ENCODE measurements at regions not wholly inside any gene's neighbourhood (a gene's known extent, or its start where the extent isn't known, plus 50 kb on each side); places are given as distances from the start of the nearest gene placed in this dataset.
"Not testable (repeated sequence)": the region's sequence is repeated elsewhere in the genome, so short reads cannot be mapped to it uniquely, and the experiment has no call there.

DNA sequence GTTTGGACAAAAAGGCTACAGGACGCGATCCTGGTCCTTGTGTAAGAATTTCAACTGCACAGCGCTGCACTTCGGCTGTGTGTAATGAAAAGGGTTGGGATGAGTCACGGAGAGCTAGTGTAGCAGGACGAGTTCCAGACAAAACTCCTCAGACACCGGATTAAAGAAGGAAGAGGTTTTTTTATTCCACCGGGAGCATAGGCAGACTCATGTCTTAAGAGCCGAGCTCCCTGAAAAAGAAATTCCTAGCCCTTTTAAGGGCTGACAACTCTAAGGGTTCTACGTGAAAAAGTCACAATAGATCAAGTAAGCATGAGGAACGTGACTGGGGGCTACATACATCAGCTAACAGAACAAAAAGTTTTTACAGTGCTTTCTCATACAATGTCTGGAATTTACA, 54.8 kb upstream of the FAM90A1 start:
- not testable (repeated sequence) for H3K36me3 Mint-ChIP-seq, H3K9me3 Mint-ChIP-seq, H3K27me3 Mint-ChIP-seq, H3K4me1 Mint-ChIP-seq, H3K27ac Mint-ChIP-seq, H3K4me3 Mint-ChIP-seq, DNase-seq

DNA sequence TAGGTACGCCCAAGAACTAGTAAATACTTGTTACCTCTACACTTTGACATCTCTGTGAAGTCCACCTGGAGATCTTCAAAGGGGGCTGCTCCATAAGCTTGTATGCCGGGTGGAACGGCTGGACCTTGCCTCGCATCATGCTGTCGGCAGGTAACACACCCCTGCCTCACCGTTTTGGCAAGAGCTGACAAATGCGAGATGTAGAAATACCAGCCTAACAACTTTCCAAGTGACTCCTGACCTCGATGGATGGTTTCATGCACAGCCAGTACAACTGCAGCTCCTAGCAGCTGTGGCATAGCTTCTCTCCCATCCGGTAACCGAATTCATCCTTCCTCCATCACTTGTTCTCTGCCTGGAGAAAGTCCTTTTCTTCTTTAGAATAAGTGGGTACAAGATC, 58.3 kb upstream of the FAM90A1 start:
- H3K36me3 Mint-ChIP-seq, DNase-seq, H3K27me3 Mint-ChIP-seq, H3K27ac Mint-ChIP-seq, H3K4me1 Mint-ChIP-seq, H3K9me3 Mint-ChIP-seq, H3K4me3 Mint-ChIP-seq: not testable (repeated sequence)

DNA sequence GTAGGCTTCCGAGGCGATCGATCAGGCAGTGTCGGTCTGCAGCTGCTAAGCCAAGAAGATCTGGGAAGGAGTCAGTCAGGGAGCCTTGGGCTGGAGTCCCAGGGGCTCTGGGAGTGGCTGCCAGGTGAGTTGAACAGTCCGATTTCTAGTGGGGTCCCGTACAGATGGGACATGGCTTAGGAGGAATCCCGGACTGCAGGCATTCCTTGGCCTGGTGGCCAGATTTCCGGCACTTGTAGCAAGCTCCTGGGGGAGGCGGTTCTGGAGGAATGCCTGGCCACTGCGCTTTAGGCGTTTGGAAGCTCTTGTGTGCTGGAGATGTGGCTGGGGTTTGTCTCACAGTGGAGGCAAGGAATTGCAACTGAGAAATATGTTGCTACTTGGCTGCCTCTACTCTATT, 64.3 kb upstream of the FAM90A1 start:
- H3K4me3 Mint-ChIP-seq, H3K27me3 Mint-ChIP-seq, DNase-seq, H3K27ac Mint-ChIP-seq, H3K4me1 Mint-ChIP-seq, H3K9me3 Mint-ChIP-seq, H3K36me3 Mint-ChIP-seq: not testable (repeated sequence)

DNA sequence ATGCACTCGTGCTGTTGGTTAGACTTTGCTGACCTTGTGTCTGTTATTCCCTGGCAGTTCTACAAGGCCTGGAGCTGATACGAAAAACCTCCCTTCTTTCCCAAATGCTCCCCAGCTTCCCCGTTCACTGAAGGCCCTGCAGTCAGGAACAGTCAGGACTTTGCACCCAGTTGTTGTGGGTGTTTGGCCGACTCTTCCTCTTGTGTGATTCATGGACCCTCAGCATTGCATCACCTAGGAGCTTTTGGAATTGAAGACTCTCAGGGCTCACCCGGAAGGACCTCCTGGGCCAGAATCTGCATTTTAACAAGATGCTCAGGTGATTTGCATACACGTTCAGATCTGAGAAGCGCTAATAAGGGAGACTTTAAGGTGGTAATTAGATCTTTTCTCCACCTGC, 67.2 kb upstream of the FAM90A1 start:
- not testable (repeated sequence) for H3K36me3 Mint-ChIP-seq, H3K27me3 Mint-ChIP-seq, DNase-seq, H3K27ac Mint-ChIP-seq, H3K4me1 Mint-ChIP-seq, H3K9me3 Mint-ChIP-seq, H3K4me3 Mint-ChIP-seq

DNA sequence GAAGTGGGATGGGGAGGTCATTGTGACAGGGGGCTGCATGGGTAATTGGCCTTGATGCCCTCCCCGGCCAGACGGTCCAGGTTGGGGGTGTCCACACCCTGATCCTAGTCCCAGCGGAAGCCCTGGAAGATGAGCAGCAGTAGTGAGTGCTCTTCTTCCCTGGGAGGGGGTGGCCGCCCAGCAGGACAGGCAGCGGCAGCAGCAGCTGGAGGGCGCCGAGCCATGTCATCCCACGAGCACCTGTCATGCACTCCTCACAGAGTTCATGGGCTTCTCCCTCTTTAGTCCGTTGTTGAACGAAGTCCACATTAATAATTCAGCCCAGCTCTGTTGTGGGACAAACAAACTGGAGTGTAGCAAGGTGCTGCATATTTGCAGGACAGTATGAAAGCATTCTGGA, 81.2 kb upstream of the FAM90A1 start:
- H3K9me3 Mint-ChIP-seq: not testable (repeated sequence)

DNA sequence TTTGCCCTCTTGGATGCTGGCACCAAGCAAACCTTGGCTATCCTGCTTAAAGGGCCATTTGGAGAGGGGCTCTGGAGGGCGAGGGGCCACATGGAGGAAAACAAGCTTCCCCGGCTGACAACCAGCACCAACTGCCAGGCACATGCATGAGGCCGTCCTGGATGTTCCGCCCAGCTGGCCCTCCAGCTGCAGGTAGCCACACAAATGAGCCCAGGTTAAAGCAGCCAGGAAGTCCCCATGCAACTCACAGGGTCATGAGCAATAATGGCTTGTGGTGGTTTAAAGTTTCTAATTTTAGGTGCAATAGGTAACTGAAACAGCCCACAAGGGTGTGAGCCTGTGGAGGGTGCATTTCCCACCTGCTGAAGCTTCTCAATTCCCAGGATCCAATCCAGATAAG, 88.6 kb upstream of the FAM90A1 start:
- H3K9me3 Mint-ChIP-seq, H3K36me3 Mint-ChIP-seq, DNase-seq, H3K27me3 Mint-ChIP-seq, H3K4me3 Mint-ChIP-seq, H3K27ac Mint-ChIP-seq: not testable (repeated sequence)
- H3K4me1 Mint-ChIP-seq: peaks cover 18% of the 10 kb centered on the region

More for the DNA sequence above, 81.2 kb upstream of the FAM90A1 start:
- H3K27me3 Mint-ChIP-seq, H3K4me1 Mint-ChIP-seq, H3K36me3 Mint-ChIP-seq, H3K4me3 Mint-ChIP-seq, DNase-seq, H3K27ac Mint-ChIP-seq: not testable (repeated sequence)

DNA sequence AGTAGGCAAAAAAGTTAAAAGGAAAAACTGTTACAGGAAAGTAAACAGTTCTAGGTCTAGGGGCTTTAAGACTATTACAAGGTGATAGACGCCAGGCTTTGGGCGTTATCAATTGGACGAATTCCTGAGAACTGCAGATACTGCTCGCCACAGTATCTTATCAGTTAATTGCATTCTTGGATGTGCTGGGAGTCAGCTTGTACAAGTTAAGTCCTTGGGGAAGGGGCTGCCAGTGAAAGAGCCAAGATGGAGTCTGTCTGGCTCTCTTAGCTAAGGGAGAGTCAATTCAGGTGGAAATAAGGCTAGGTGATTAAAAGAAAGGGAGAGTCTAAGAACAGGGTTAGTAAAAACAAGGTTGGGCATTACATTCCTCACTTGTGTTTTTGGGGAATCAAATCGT, 90.3 kb upstream of the FAM90A1 start:
- H3K4me1 Mint-ChIP-seq: peaks cover 17% of the 10 kb centered on the region
- not testable (repeated sequence) for DNase-seq, H3K4me3 Mint-ChIP-seq, H3K9me3 Mint-ChIP-seq, H3K27ac Mint-ChIP-seq, H3K36me3 Mint-ChIP-seq, H3K27me3 Mint-ChIP-seq

DNA sequence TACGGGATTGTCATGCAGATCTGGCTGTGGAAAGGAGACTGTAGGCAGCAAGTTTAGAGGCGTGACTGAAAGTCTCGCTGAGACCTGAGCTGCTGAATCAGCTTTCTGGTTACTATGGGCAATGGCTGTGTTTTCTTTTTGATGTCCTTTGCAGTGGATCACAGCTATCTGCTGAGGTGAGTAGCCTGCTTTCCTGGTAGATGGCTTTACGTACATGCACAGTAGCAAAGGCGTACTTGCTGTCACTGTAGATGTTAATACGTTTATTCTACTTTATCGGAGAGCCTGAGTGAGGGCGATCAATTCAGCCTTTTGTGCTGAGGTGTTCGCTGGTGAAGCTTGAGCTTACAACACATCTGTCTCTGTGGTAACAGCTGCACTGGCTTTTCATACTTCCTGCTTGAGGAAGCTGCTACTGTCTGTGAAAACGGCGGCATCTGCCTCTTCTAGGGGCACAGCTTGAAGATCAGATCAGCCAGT, 92.9 kb upstream of the FAM90A1 start:
- H3K27me3 Mint-ChIP-seq, H3K36me3 Mint-ChIP-seq, H3K9me3 Mint-ChIP-seq: not testable (repeated sequence)
- peak overlapping the region; percentile 33 for H3K4me3 Mint-ChIP-seq
- H3K27ac Mint-ChIP-seq: peak overlapping the region; percentile 49
- H3K4me1 Mint-ChIP-seq: peaks cover 16% of the 10 kb centered on the region
- DNase-seq: peak; percentile 26

DNA sequence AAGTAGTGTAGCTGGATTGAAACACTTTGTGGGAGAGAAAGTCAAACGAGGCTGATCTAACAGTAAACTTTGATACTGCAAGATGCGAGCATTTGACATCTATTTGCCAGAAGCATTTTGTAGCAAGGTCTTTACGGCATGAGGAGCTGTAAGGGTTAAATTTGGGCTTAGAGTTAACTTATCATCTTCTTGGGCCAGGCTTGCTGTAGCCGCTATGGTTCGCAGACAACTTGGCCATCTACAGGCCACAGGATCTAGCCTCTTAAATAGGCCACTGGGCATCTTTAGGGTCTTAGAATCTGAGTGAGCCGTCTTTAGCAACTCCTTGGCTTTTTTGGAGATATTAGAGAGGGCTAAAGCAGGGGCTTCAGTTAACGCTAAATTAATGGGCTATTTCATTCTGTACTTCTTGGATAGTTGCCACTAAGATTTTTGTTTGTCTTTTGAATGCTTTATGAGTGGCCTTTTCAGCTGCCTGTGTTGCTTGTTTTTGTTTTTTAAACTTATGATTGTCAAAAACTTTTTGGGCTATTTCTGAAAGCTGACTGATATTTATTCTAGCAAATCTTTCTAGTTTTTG, 93.5 kb upstream of the FAM90A1 start:
- DNase-seq, H3K27me3 Mint-ChIP-seq, H3K36me3 Mint-ChIP-seq, H3K9me3 Mint-ChIP-seq: not testable (repeated sequence)
- peak overlapping the region; percentile 16 for H3K27ac Mint-ChIP-seq
- H3K4me1 Mint-ChIP-seq: peaks cover 16% of the 10 kb centered on the region
- peak overlapping the region; percentile 33 for H3K4me3 Mint-ChIP-seq

DNA sequence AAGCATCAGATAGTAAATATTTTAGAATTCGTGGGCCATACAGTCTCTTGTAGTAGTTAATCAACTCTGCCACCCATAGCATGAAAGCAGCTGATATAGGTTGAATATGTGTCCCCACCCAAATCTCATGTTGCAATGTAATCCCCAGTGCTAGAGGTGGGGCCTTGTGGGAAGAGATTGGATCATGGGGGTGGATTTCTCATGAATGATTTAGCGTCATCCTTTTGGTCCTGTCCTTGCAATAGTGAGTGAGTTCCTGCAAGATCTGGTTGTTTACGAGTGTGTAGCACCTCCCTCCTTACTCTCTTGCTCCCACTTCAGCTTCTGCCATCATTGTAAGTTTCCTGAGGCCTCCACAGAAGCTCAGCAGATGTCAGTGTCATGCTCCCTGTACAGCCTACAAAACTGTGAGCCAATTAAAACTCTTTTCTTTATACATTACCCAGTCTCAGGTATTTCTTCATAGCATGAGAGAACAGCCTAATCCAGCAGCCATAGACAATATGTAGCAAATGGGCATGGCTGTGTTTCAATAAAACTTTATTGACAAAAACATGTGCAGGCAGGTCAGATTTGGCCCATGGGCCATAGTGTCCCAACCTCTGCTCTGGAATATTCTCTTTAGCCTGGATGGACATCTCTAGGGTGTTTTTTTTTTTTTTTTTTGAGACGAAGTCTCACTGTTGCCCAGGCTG, 97.9 kb upstream of the FAM90A1 start:
- not testable (repeated sequence) for H3K4me1 Mint-ChIP-seq, H3K27me3 Mint-ChIP-seq, H3K36me3 Mint-ChIP-seq, H3K9me3 Mint-ChIP-seq, H3K27ac Mint-ChIP-seq, DNase-seq, H3K4me3 Mint-ChIP-seq

DNA sequence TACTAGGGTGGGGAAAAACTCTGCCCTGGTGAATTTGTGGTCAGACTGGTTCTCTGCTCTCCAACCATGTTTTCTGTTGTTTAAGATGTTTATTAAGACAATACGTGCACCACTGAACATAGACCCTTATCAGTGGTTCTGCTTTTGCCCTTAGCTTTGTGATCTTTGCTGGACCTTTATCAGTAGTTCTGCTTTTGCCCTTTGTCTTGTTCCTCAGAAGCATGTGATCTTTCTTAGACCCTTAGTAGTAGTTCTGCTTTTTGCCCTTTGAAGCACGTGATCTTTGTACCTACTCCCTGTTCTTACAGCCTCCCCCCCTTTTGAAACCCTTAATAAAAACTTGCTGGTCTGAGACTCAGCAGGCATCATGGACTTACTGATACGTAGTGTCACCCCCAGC, 101.4 kb upstream of the FAM90A1 start:
- not testable (repeated sequence) for H3K4me3 Mint-ChIP-seq, H3K27me3 Mint-ChIP-seq, H3K9me3 Mint-ChIP-seq, H3K4me1 Mint-ChIP-seq, H3K27ac Mint-ChIP-seq, DNase-seq, H3K36me3 Mint-ChIP-seq

DNA sequence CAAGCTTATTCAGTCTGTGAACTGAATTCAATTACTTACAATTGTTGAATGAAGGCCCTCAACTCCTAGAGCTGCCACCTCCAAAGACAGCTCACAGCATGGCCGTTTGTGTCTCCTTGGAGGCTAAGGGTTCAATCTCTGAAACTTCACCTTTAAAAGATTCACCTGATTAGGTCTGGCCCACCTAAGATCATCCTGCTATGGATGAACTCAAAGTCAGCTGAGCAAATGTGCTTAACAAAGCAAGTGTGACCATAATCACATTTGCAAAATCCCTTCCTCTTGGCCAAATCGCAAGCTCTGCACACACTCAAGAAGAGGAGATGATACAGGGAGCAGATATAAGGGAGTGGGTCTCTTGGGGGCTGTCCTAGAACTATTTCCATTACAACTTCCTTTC, 105.0 kb upstream of the FAM90A1 start:
- DNase-seq, H3K4me3 Mint-ChIP-seq, H3K27ac Mint-ChIP-seq, H3K4me1 Mint-ChIP-seq, H3K27me3 Mint-ChIP-seq, H3K9me3 Mint-ChIP-seq, H3K36me3 Mint-ChIP-seq: not testable (repeated sequence)

DNA sequence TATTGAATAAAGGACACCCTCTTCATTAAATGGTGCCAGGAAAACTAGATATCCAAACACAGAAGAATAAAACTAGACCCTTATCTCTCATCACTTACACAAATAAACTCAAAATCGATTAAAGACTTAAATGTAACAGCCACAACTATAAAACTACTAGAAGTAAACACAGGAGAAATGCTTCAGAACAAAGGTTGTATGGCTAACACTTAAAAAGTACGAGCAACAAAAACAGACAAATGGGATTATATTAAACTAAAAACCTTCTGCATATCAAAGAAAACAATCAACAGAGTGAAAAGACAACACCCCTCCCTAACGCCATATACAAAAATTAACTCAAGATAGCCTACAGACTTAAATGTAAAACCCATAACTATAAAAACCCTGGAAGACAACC, 104.7 kb upstream of the CLEC6A start:
- H3K4me1 Mint-ChIP-seq, H3K4me3 Mint-ChIP-seq, DNase-seq, H3K9me3 Mint-ChIP-seq, H3K36me3 Mint-ChIP-seq, H3K27ac Mint-ChIP-seq: not testable (repeated sequence)
- peaks cover 18% of the 10 kb centered on the region for H3K27me3 Mint-ChIP-seq

DNA sequence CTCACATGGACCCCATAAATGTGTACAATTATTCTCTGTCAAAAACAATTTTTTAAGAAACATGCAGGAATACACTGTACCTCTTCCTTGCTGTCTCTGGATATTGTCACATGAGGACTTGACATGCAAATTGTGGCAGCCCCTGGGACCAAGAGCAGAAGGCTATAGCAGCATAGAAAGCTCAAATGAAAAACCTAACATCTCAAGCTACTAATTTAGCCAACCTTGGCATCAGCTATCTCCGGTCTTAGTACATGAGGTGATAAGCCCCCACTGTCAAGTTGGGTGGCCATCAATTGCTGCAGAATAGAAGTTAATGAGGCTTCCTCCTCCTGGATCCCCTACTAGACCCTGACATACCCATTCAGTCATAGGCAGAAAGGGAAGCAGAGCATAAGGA, 101.0 kb upstream of the CLEC6A start:
- H3K36me3 Mint-ChIP-seq, H3K27ac Mint-ChIP-seq, DNase-seq, H3K4me1 Mint-ChIP-seq, H3K4me3 Mint-ChIP-seq, H3K9me3 Mint-ChIP-seq: not testable (repeated sequence)
- peaks cover 23% of the 10 kb centered on the region for H3K27me3 Mint-ChIP-seq

DNA sequence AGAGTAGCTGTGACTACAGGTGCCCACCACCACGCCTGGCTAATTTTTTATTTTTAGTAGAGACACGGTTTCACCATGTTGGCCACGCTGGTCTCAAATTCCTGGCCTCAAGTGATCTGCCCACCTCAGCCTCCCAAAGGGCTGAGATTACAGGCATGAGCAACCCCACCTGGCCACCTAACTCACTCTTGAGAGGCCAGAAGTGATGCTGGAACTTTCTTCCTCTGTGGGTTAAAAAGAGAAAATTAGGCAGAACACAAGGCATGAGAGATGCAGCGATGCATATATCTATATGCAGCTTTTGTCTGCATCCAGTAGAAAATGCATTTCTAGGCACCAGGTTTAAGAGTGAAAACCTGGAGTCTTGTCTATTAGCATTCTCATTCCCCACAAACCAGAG, 100.2 kb upstream of the CLEC6A start:
- H3K27me3 Mint-ChIP-seq: peaks cover 23% of the 10 kb centered on the region
- H3K27ac Mint-ChIP-seq, H3K4me1 Mint-ChIP-seq, DNase-seq, H3K36me3 Mint-ChIP-seq, H3K4me3 Mint-ChIP-seq, H3K9me3 Mint-ChIP-seq: not testable (repeated sequence)

DNA sequence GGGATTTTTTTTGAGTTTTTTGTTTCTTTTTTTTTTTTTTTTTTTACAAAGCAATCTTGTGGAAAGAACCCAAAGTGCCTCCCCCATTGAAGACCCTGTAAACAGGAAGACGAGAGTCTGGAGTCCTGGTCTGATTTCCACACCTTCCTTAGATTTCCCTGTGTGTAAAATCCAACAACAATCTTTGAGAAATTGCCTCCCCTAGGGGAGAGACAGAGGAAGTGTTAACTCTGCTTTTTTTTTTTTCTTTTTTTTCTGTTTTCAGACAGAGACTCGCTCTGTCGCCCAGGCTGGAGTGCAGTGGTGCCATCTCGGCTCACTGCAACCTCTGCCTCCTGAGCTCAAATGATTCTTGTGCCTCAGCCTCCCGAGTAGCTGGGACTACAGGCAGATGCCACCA, 82.0 kb upstream of the CLEC6A start:
- H3K36me3 Mint-ChIP-seq, H3K27ac Mint-ChIP-seq, H3K4me3 Mint-ChIP-seq, DNase-seq, H3K4me1 Mint-ChIP-seq, H3K27me3 Mint-ChIP-seq, H3K9me3 Mint-ChIP-seq: not testable (repeated sequence)

Measured in activated naive CD8-positive, alpha-beta T cell treated with anti-CD3 and anti-CD28 coated beads for 36 hours (primary cell).